GM12878 (cell line): ENCODE measurements at regions not wholly inside any gene's neighbourhood (a gene's known extent, or its start where the extent isn't known, plus 50 kb on each side); places are given as distances from the start of the nearest gene placed in this dataset.

ENCODE experiments used
- ATAC-seq: fragments of 200-7000 bp; cut with Tn5 transposase; 3 replicates; pipeline ENCODE4 v1.9.1; 2020; ENCODE audit warnings: mild to moderate bottlenecking, moderate library complexity
- BruUV-seq: library from RNA; stranded (reverse); fragments of 400-500 nt; replicated peaks from 2 replicates; lab custom pipeline; 2021; lab: Mats Ljungman, UMichigan
- CTCF ChIA-PET: fragments of 300-600 bp; sonication (Branson Sonifier 250); formaldehyde crosslinking; extraction: SDS; loops from one replicate; lab custom pipeline; 2021; ENCODE audit warnings: inconsistent platforms; lab: Yijun Ruan, JAX
- POLR2A ChIA-PET: fragments of 350-600 bp; formaldehyde crosslinking; extraction: SDS; loops from one replicate; lab custom pipeline; 2021; ENCODE audit warnings: inconsistent platforms; lab: Charles Lee
- RAD21 ChIA-PET: fragments of 300-600 bp; sonication (Branson Sonifier 250); formaldehyde crosslinking; loops from one replicate; lab custom pipeline; 2023; ENCODE audit warnings: antibody characterized with exemption; ENCODE audit not compliant: unreplicated experiment; lab: Charles Lee
- SMC1A ChIA-PET: fragments of 300-600 bp; sonication (Branson Sonifier 250); formaldehyde crosslinking; loops from one replicate; lab custom pipeline; 2023; ENCODE audit not compliant: unreplicated experiment, uncharacterized antibody; lab: Charles Lee
- DNase-seq: peaks from one replicate; pipeline ENCODE4 v3.0.0-alpha.2; 2011; ENCODE audit warnings: low read depth, low spot score
- FAIRE-seq: peaks from 3 replicates; lab custom pipeline; 2011; peaks lifted over from hg19 to GRCh38; lab: Jason Lieb, UNC
- H2AFZ ChIP-seq: 2 replicates; pipeline ENCODE4 v1.6.0; 2011; ENCODE audit warnings: low read depth, low read length, control low read depth; ENCODE audit not compliant: control insufficient read depth
- H3K27ac ChIP-seq: 2 replicates; pipeline ENCODE4 v1.5.1; 2011; ENCODE audit warnings: control low read depth; ENCODE audit not compliant: control insufficient read depth, insufficient read depth
- H3K27me3 ChIP-seq, 2 experiments: replicated peaks in 1 of 2; 2 replicates each; pipeline versions ENCODE4 v1.6.0 to v1.6.1; 2011; ENCODE audit warnings: low read length in 1 of 2; ENCODE audit not compliant: control insufficient read depth in 2 of 2, insufficient read depth in 2 of 2
- H3K36me3 ChIP-seq, 2 experiments: 2 replicates each; pipeline ENCODE4 v1.5.1; 2011; ENCODE audit warnings: low read length in 1 of 2; ENCODE audit not compliant: control insufficient read depth in 2 of 2, insufficient read depth in 2 of 2
- H3K4me1 ChIP-seq: 2 replicates; pipeline ENCODE4 v1.6.1; 2011; ENCODE audit warnings: mild to moderate bottlenecking, low read length, moderate library complexity, mixed read lengths; ENCODE audit not compliant: control insufficient read depth, insufficient read depth
- H3K4me2 ChIP-seq: 2 replicates; pipeline ENCODE4 v1.6.0; 2011; ENCODE audit warnings: control low read depth; ENCODE audit not compliant: control insufficient read depth, insufficient read depth
- H3K4me3 ChIP-seq: fragments of 200-600 bp; sonication (generic); 2 replicates; pipeline ENCODE4 v1.5.1; 2016
- H3K79me2 ChIP-seq: 2 replicates; pipeline ENCODE4 v1.6.0; 2011; ENCODE audit warnings: low read length; ENCODE audit not compliant: control insufficient read depth, insufficient read depth
- H3K9ac ChIP-seq: 2 replicates; pipeline ENCODE4 v1.8.0; 2011; ENCODE audit warnings: low read length, control low read depth, mixed read lengths; ENCODE audit not compliant: control insufficient read depth, insufficient read depth
- H3K9me3 ChIP-seq: replicated peaks from 3 replicates; pipeline ENCODE4 v1.5.1; 2011; ENCODE audit warnings: mild to moderate bottlenecking, low read length; ENCODE audit not compliant: control insufficient read depth, insufficient read depth
- H4K20me1 ChIP-seq: 2 replicates; pipeline ENCODE4 v1.6.0; 2011; ENCODE audit not compliant: control insufficient read depth, insufficient read depth
- CHD2 ChIP-seq: IDR thresholded peaks from 2 replicates; pipeline ENCODE4 v1.6.1; 2011; ENCODE audit warnings: low read depth, low read length, improper control_type of control experiment, borderline replicate concordance
- HDAC6 ChIP-seq: fragments of 200-600 bp; sonication (generic); IDR thresholded peaks from one replicate; pipeline ENCODE4 v1.8.0; 2017; ENCODE audit warnings: antibody characterized with exemption; ENCODE audit not compliant: unreplicated experiment
- IRF4 ChIP-seq: IDR thresholded peaks from 2 replicates; pipeline ENCODE4 v1.6.1; 2011; ENCODE audit warnings: low read depth, low read length
- MTA2 ChIP-seq: fragments of 450-650 bp; IDR thresholded peaks from 2 replicates; pipeline ENCODE4 v1.6.1; 2016; ENCODE audit warnings: low read depth, mild to moderate bottlenecking, moderate library complexity
- NBN ChIP-seq: fragments of 450-650 bp; IDR thresholded peaks from 2 replicates; pipeline ENCODE4 v1.6.1; 2016
- PAX8 ChIP-seq: fragments of 450-650 bp; IDR thresholded peaks from 2 replicates; pipeline ENCODE4 v1.6.1; 2017; ENCODE audit warnings: mild to moderate bottlenecking, moderate library complexity
- SREBF1 ChIP-seq: IDR thresholded peaks from 2 replicates; pipeline ENCODE4 v1.6.1; 2012; ENCODE audit warnings: mild to moderate bottlenecking, low read length
- WRNIP1 ChIP-seq: IDR thresholded peaks from 2 replicates; pipeline ENCODE4 v1.6.1; 2011; ENCODE audit warnings: low read depth, low read length, improper control_type of control experiment, borderline replicate concordance
- ZSCAN29 ChIP-seq: fragments of 450-650 bp; IDR thresholded peaks from 2 replicates; pipeline ENCODE4 v1.6.1; 2017; ENCODE audit warnings: mild to moderate bottlenecking, moderate library complexity
- WGBS: methylation state at CpG from one replicate; pipeline ENCODE4 v1.1.6; 2016; ENCODE audit warnings: low lambda C conversion rate; ENCODE audit not compliant: insufficient replicate concordance, insufficient coverage; ENCODE audit errors: missing lambda C conversion rate; 5-methylcytosine and 5-hydroxymethylcytosine counted together
- in situ Hi-C: fragments of 300-500 bp; cut with MboI; formaldehyde crosslinking; loops from 9 replicates; pipeline ENCODE4 v1.14.3; 2018; ENCODE audit warnings: mixed read lengths
- intact Hi-C: fragments of 100-400 bp; cut with micrococcal nuclease; formaldehyde crosslinking; loops from one replicate; pipeline ENCODE4 v1.14.2; 2022; ENCODE audit not compliant: unreplicated experiment
- TF ChIP-seq, protein P1 (sequence below): IDR thresholded peaks from 2 replicates; pipeline ENCODE4 v1.6.1; 2012; ENCODE audit warnings: low read depth, low read length, improper control_type of control experiment
- TF ChIP-seq, protein P2 (sequence below): fragments of 450-650 bp; conservative IDR thresholded peaks from 2 replicates; pipeline ENCODE4 v1.6.1; 2017; ENCODE audit warnings: mild to moderate bottlenecking, moderate library complexity

DNA sequence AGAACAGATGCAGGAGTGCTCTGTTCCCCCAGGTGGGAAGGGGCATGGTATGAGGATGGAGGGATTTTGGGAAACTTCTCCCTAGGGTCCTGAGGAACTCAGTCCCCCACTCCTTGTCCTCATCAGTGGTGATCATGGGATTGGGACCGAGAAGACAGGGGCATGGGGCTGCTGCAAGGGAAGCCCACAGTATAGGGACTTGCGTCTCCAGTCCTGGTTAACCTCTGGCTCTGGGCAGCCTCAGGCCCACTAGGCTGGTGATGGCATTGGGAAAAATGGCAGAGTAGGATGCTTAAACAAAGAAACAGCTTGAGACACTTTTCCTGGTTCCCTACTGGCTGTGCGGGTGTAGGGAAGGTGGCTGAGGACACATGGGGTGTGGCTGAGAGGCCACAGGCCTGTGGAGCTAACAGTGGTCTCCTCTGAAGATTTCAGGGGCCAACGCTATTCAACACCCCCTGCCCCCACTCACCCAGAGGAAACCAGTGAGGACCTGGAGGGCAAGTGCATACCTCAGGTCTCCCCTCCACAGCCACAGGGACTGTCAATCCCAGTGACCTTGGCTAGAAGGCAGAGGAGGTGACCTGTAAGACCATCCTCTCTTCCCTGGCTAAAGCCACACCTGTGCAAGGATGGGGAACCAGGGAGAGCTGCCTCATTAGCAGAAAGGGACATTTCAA, 261.3 kb downstream of the CCSER2 start:
- POLR2A ChIA-PET, result no interaction called here
- Histone ChIP-seq H4K20me1 (no peaks in the 10 kb centered on the region), H3K36me3 (no peaks in the 10 kb centered on the region)
- TF ChIP-seq CHD2, result no peak
- TF ChIP-seq, all 136 proteins: peak for 0
- CTCF ChIA-PET, result interaction anchor here (1.1 kb wide), 1 partner anchor 322 kb away, joined by 3 read pairs; no protein-coding TSS in a partner anchor
- intact Hi-C loops, result no loop called here
- in situ Hi-C loops, result no loop called here
- Histone ChIP-seq H2AFZ (no peak overlapping the region), H3K4me2 (no peak overlapping the region), H3K4me1 (no peaks in the 10 kb centered on the region), H3K9me3 (no peaks in the 10 kb centered on the region), H3K27me3 (peaks cover 0 to 1% of the 10 kb centered on the region in 2 experiments; a peak in 1 of 4 replicates), H3K79me2 (no peaks in the 10 kb centered on the region), H3K9ac (no peak overlapping the region), H3K27ac (no peak overlapping the region), H3K4me3 (no peak overlapping the region)
- DNase-seq (no peak), ATAC-seq (no peak), FAIRE-seq (no peak)
- BruUV-seq, result no TSS peak
- SMC1A ChIA-PET, result no interaction called here
- WGBS, result 25% methylated on average over 4 of the region's 4 CpGs
- RAD21 ChIA-PET, result interaction anchor here (1.1 kb wide), 1 partner anchor 53 kb away, joined by 3 read pairs; no protein-coding TSS in a partner anchor

DNA sequence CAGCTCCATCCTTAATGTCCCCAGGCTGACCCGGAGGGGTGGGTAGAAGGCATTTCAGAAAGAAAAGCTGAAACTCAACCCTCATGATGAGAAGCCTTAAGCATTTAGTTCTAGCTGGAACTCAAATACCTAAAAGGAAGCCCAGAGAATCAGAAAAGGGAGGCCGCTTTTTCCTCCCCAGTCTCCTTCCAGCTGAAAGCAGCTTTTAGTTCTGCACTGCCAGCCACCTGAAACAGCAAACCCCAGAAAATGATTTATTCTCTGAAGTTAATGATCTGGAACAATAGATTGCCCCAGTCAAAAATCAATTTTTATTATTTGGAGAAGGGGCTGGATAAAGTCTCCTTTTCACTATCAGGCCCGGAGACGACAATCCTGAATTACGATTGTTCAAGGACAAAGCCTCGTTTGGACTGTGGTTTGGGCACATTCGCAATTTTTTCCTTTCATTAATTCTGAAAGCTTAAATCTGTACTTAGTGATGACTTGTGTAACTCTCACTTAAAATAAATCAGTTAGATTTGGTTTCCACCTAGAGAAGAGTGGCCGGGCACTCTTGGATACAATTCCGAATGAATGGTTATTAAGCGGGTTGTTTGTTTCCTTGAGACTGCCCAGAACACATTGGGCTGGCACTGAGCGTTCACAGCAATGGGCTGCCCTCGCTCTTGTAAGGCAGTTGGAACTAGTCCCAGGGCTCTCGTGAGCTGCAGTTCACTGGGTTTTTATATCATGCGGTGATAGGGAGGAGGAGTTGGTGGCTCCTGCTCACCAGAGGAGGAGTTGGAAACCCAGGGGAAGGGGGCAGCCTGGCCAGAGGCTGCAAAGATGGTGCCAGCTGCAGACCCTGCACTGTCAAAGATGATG, 262.2 kb downstream of the CCSER2 start:
- no TSS peak for BruUV-seq
- no peaks in the 10 kb centered on the region for H3K36me3 ChIP-seq
- no peaks in the 10 kb centered on the region for H3K27me3 ChIP-seq
- H3K4me2 ChIP-seq, result no peak overlapping the region
- no peaks in the 10 kb centered on the region for H3K4me1 ChIP-seq
- no peaks in the 10 kb centered on the region for H3K9me3 ChIP-seq
- H4K20me1 ChIP-seq, result no peaks in the 10 kb centered on the region
- in situ Hi-C loops, result no loop called here
- H3K27ac ChIP-seq, result no peak overlapping the region
- H3K4me3 ChIP-seq, result no peak overlapping the region
- ATAC-seq (no peak), FAIRE-seq (no peak), DNase-seq (no peak)
- WGBS, result 42% methylated on average over 14 of the region's 14 CpGs
- intact Hi-C loops, result no loop called here
- ChIA-PET CTCF (interaction anchor here (1.1 kb wide), 1 partner anchor 323 kb away, joined by 3 read pairs; no protein-coding TSS in a partner anchor), POLR2A (no interaction called here), SMC1A (no interaction called here), RAD21 (interaction anchor here (1.1 kb wide), 1 partner anchor 54 kb away, joined by 3 read pairs; no protein-coding TSS in a partner anchor)
- no peak overlapping the region for H2AFZ ChIP-seq
- no peak overlapping the region for H3K9ac ChIP-seq
- no peaks in the 10 kb centered on the region for H3K79me2 ChIP-seq
- TF ChIP-seq IRF4, result no peak
- TF ChIP-seq MTA2, result no peak
- TF ChIP-seq, protein P1, sequence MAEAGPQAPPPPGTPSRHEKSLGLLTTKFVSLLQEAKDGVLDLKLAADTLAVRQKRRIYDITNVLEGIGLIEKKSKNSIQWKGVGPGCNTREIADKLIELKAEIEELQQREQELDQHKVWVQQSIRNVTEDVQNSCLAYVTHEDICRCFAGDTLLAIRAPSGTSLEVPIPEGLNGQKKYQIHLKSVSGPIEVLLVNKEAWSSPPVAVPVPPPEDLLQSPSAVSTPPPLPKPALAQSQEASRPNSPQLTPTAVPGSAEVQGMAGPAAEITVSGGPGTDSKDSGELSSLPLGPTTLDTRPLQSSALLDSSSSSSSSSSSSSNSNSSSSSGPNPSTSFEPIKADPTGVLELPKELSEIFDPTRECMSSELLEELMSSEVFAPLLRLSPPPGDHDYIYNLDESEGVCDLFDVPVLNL, result no peak
- TF ChIP-seq SREBF1, result no peak
- TF ChIP-seq HDAC6, result no peak
- no peak for TF ChIP-seq PAX8
- TF ChIP-seq, protein P2, sequence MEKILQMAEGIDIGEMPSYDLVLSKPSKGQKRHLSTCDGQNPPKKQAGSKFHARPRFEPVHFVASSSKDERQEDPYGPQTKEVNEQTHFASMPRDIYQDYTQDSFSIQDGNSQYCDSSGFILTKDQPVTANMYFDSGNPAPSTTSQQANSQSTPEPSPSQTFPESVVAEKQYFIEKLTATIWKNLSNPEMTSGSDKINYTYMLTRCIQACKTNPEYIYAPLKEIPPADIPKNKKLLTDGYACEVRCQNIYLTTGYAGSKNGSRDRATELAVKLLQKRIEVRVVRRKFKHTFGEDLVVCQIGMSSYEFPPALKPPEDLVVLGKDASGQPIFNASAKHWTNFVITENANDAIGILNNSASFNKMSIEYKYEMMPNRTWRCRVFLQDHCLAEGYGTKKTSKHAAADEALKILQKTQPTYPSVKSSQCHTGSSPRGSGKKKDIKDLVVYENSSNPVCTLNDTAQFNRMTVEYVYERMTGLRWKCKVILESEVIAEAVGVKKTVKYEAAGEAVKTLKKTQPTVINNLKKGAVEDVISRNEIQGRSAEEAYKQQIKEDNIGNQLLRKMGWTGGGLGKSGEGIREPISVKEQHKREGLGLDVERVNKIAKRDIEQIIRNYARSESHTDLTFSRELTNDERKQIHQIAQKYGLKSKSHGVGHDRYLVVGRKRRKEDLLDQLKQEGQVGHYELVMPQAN, result no peak
- TF ChIP-seq ZSCAN29, result no peak
- no peak for TF ChIP-seq WRNIP1
- no peak for TF ChIP-seq NBN
